Kidney (tissue), 13 donors: ENCODE measurements at regions not wholly inside any gene's neighbourhood (a gene's known extent, or its start where the extent isn't known, plus 50 kb on each side); places are given as distances from the start of the nearest gene placed in this dataset.

ENCODE experiments used
- DNase-seq, 5 donors: peaks; one replicate each; pipeline ENCODE4 v3.0.0-alpha.2; 2013 to 2020
- FAIRE-seq: peaks from 2 replicates; lab custom pipeline; 2012; peaks lifted over from hg19 to GRCh38; lab: Jason Lieb, UNC
- H3K27ac ChIP-seq, 2 donors: one replicate each; pipeline ENCODE4 v1.7.0; 2013; ENCODE audit warnings: low read depth in 2 of 2, low read length in 2 of 2, inconsistent platforms in 1 of 2
- H3K27me3 ChIP-seq: one replicate; pipeline ENCODE4 v1.7.1; 2013; ENCODE audit warnings: low read length, inconsistent platforms; ENCODE audit not compliant: control insufficient read depth, insufficient read depth
- H3K36me3 ChIP-seq, 3 donors: one replicate each; pipeline versions ENCODE4 v1.7.0 to v1.7.1; 2013; ENCODE audit warnings: low read length in 3 of 3, control low read depth in 1 of 3, inconsistent platforms in 1 of 3; ENCODE audit not compliant: insufficient read depth in 3 of 3, control insufficient read depth in 2 of 3
- H3K4me1 ChIP-seq, 3 donors: one replicate each; pipeline versions ENCODE4 v1.7.0 to v1.7.1; 2013; ENCODE audit warnings: low read length in 3 of 3, inconsistent platforms in 1 of 3, low read depth in 1 of 3; ENCODE audit not compliant: control insufficient read depth in 2 of 3, insufficient read depth in 2 of 3
- H3K4me3 ChIP-seq, 3 donors: one replicate each; pipeline versions ENCODE4 v1.7.0 to v1.8.1; 2013; ENCODE audit warnings: low read length in 3 of 3, control low read depth in 1 of 3, inconsistent platforms in 1 of 3
- H3K9ac ChIP-seq, 3 donors: one replicate each; pipeline versions ENCODE4 v1.7.0 to v1.7.1; 2013; ENCODE audit warnings: low read length in 3 of 3, control low read depth in 1 of 3, inconsistent platforms in 1 of 3
- H3K9me3 ChIP-seq, 3 donors: one replicate each; pipeline versions ENCODE4 v1.7.0 to v1.7.1; 2013; ENCODE audit warnings: low read length in 3 of 3, control low read depth in 1 of 3, inconsistent platforms in 1 of 3; ENCODE audit not compliant: control insufficient read depth in 2 of 3, insufficient read depth in 1 of 3
- CTCF ChIP-seq: IDR thresholded peaks from 3 replicates; pipeline ENCODE4 v1.5.1; 2012; ENCODE audit warnings: mild to moderate bottlenecking, moderate library complexity, borderline replicate concordance; ENCODE audit not compliant: insufficient read depth; ENCODE audit errors: extremely low read depth
- intact Hi-C: fragments of 100-400 bp; cut with DNase I; formaldehyde crosslinking; loops from one replicate; pipeline ENCODE4 v1.11.1; 2022
- donor health status: control.
- donor health status: control.
- donor health status: control.
- donor health status: control.
- donor health status: control.
- donor health status: DM: yes; HTN: yes; CAD: no.
- donor health status: Normal renal cell carcinoma (clear cell type).

- Histone ChIP-seq H3K27me3 (no peaks in the 10 kb centered on the region), H3K9ac (no peak overlapping the region), H3K36me3 (no peaks in the 10 kb centered on the region), H3K9me3 (no peaks in the 10 kb centered on the region), H3K27ac (no peak overlapping the region), H3K4me3 (no peak overlapping the region), H3K4me1 (no peaks in the 10 kb centered on the region)
- FAIRE-seq, result no peak
- TF ChIP-seq CTCF, result no peak
- no peak for DNase-seq
- intact Hi-C loops, result no loop called here
Observed at GRCh38 chr2:6498841-6499240, 366.9 kb downstream of the CMPK2 start.

- no peak for FAIRE-seq
- H3K27me3 ChIP-seq, result no peaks in the 10 kb centered on the region
- intact Hi-C loops, result no loop called here
- H3K4me1 ChIP-seq, result no peaks in the 10 kb centered on the region
- DNase-seq, result no peak
- TF ChIP-seq CTCF, result no peak
- H3K4me3 ChIP-seq, result no peak overlapping the region
- H3K36me3 ChIP-seq, result no peaks in the 10 kb centered on the region
- no peak overlapping the region for H3K27ac ChIP-seq
- no peak overlapping the region for H3K9ac ChIP-seq
- H3K9me3 ChIP-seq, result no peaks in the 10 kb centered on the region
Observed at GRCh38 chr2:6499691-6500090, 366.0 kb downstream of the CMPK2 start.

- Histone ChIP-seq H3K27me3 (no peaks in the 10 kb centered on the region), H3K36me3 (no peaks in the 10 kb centered on the region), H3K9me3 (no peaks in the 10 kb centered on the region), H3K27ac (no peak overlapping the region), H3K9ac (no peak overlapping the region), H3K4me1 (no peaks in the 10 kb centered on the region), H3K4me3 (no peak overlapping the region)
- FAIRE-seq (no peak), DNase-seq (peak in 2 of 5 donors; percentile 21 to 60)
- intact Hi-C loops, result no loop called here
- TF ChIP-seq CTCF, result no peak
Observed at GRCh38 chr2:6506361-6506794, 359.3 kb downstream of the CMPK2 start.

- no peak overlapping the region for H3K27ac ChIP-seq
- H3K4me1 ChIP-seq, result no peaks in the 10 kb centered on the region
- no peak for TF ChIP-seq CTCF
- no peaks in the 10 kb centered on the region for H3K27me3 ChIP-seq
- H3K36me3 ChIP-seq, result no peaks in the 10 kb centered on the region
- FAIRE-seq, result no peak
- H3K9me3 ChIP-seq, result no peaks in the 10 kb centered on the region
- intact Hi-C loops, result no loop called here
- H3K4me3 ChIP-seq, result no peak overlapping the region
- no peak overlapping the region for H3K9ac ChIP-seq
- no peak for DNase-seq
Observed at GRCh38 chr2:6506859-6507258, 358.8 kb downstream of the CMPK2 start.
